ENCODE measurements at regions not wholly inside any gene's neighbourhood (a gene's known extent, or its start where the extent isn't known, plus 50 kb on each side); places are given as distances from the start of the nearest gene placed in this dataset.

DNA sequence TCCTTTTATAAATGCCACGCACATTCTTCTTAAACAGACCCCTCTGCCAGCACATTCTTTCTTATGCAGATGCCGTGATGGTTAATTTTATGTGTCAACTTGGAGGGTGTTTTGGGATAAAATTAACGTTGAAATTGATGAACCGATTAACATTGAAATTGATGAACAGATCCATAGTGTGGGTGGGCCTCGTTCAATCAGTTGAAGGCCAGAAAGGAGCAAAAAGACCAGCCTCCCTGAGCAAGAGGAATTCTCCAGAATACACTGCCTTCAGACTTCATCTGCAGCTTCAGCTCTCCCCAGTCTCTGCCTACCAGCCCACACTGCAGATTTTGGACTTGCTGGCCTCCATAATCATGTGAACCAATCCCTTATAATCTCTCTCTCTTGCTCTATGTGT, 233.6 kb upstream of the BCOR start:
- TF ChIP-seq POLR2AphosphoS5 (IDR thresholded peaks at IDR 0.05): no peak
- no peak for TF ChIP-seq POLR2A (IDR thresholded peaks at IDR 0.05; ENCODE audit: low read depth)

Measured in esophagus muscularis mucosa (tissue), 2 donors.